BE2C (cell line): ENCODE measurements at regions not wholly inside any gene's neighbourhood (a gene's known extent, or its start where the extent isn't known, plus 50 kb on each side); places are given as distances from the start of the nearest gene placed in this dataset.

Source experiments
- DNase-seq: peaks from one replicate; pipeline ENCODE4 v3.0.0-alpha.2; 2020
- H3K27me3 ChIP-seq: fragments of 250-450 bp; sonication (Bioruptor Pico); 2 replicates; pipeline ENCODE4 v1.5.1; 2020; ENCODE audit warnings: mild to moderate bottlenecking
- H3K36me3 ChIP-seq: fragments of 250-450 bp; sonication (Bioruptor Pico); 2 replicates; pipeline ENCODE4 v1.5.1; 2020; ENCODE audit warnings: mild to moderate bottlenecking
- H3K4me1 ChIP-seq: fragments of 250-450 bp; sonication (Bioruptor Pico); 2 replicates; pipeline ENCODE4 v1.5.1; 2020
- H3K4me3 ChIP-seq: 2 replicates; pipeline ENCODE4 v1.5.1; 2011; ENCODE audit warnings: low read depth, low read length
- H3K9me3 ChIP-seq: fragments of 250-450 bp; sonication (Bioruptor Pico); 2 replicates; pipeline ENCODE4 v1.5.1; 2020
- CTCF ChIP-seq: IDR thresholded peaks from 2 replicates; pipeline ENCODE4 v1.5.1; 2012; ENCODE audit warnings: mild to moderate bottlenecking, low read depth, low read length

- no peak overlapping the region for H3K4me3 ChIP-seq
- H3K4me1 ChIP-seq: no peaks in the 10 kb centered on the region
- DNase-seq: no peak
- H3K9me3 ChIP-seq: no peaks in the 10 kb centered on the region
- TF ChIP-seq CTCF: no peak
- H3K36me3 ChIP-seq: no peaks in the 10 kb centered on the region
- H3K27me3 ChIP-seq: no peaks in the 10 kb centered on the region
Observed at GRCh38 chr2:140027320-140027719, 1247.1 kb upstream of the NXPH2 start.

- no peak overlapping the region for H3K4me3 ChIP-seq
- H3K9me3 ChIP-seq: no peaks in the 10 kb centered on the region
- no peaks in the 10 kb centered on the region for H3K27me3 ChIP-seq
- no peak for DNase-seq
- TF ChIP-seq CTCF: no peak
- no peaks in the 10 kb centered on the region for H3K36me3 ChIP-seq
- no peaks in the 10 kb centered on the region for H3K4me1 ChIP-seq
Observed at GRCh38 chr2:140023291-140023690, 1243.1 kb upstream of the NXPH2 start.

GRCh38 chr2:140018541-140018940 is 1238.4 kb upstream of the NXPH2 start:
- Histone ChIP-seq H3K36me3 (no peaks in the 10 kb centered on the region), H3K9me3 (no peaks in the 10 kb centered on the region), H3K4me1 (no peaks in the 10 kb centered on the region), H3K27me3 (no peaks in the 10 kb centered on the region), H3K4me3 (no peak overlapping the region)
- TF ChIP-seq CTCF: no peak
- DNase-seq: no peak

GRCh38 chr2:140014204-140014546 is 1234.0 kb upstream of the NXPH2 start:
- Histone ChIP-seq H3K4me1 (no peaks in the 10 kb centered on the region), H3K9me3 (no peaks in the 10 kb centered on the region), H3K4me3 (no peak overlapping the region), H3K27me3 (no peaks in the 10 kb centered on the region), H3K36me3 (no peaks in the 10 kb centered on the region)
- no peak for DNase-seq
- TF ChIP-seq CTCF: no peak

- Histone ChIP-seq H3K4me3 (no peak overlapping the region), H3K4me1 (no peaks in the 10 kb centered on the region), H3K9me3 (no peaks in the 10 kb centered on the region), H3K27me3 (no peaks in the 10 kb centered on the region), H3K36me3 (no peaks in the 10 kb centered on the region)
- TF ChIP-seq CTCF: no peak
- DNase-seq: no peak
Observed at GRCh38 chr2:140013545-140014203, 1233.5 kb upstream of the NXPH2 start.

GRCh38 chr2:140011287-140011686 is 1231.1 kb upstream of the NXPH2 start:
- H3K9me3 ChIP-seq: no peaks in the 10 kb centered on the region
- H3K4me1 ChIP-seq: no peaks in the 10 kb centered on the region
- no peak for TF ChIP-seq CTCF
- H3K36me3 ChIP-seq: no peaks in the 10 kb centered on the region
- DNase-seq: no peak
- H3K27me3 ChIP-seq: no peaks in the 10 kb centered on the region
- no peak overlapping the region for H3K4me3 ChIP-seq
